RWPE1 (cell line): ENCODE measurements at regions not wholly inside any gene's neighbourhood (a gene's known extent, or its start where the extent isn't known, plus 50 kb on each side); places are given as distances from the start of the nearest gene placed in this dataset.

ENCODE experiments used
- CTCF ChIA-PET: fragments of 350-600 bp; sonication (Branson Sonifier 250); formaldehyde crosslinking; extraction: SDS; loops from one replicate; lab custom pipeline; 2021; lab: Yijun Ruan, JAX
- POLR2A ChIA-PET: fragments of 400-600 bp; formaldehyde crosslinking; extraction: SDS; loops from one replicate; lab custom pipeline; 2020; ENCODE audit warnings: antibody characterized with exemption; ENCODE audit not compliant: low non-redundant PET; lab: Yijun Ruan, JAX
- DNase-seq: peaks from one replicate; pipeline ENCODE4 v3.0.0; 2012; ENCODE audit warnings: low spot score
- H3K27ac ChIP-seq: fragments of 450-650 bp; 2 replicates; pipeline ENCODE4 v1.5.1; 2017
- CTCF ChIP-seq: fragments of 450-650 bp; conservative IDR thresholded peaks from 2 replicates; pipeline ENCODE4 v1.5.1; 2017; ENCODE audit warnings: low read depth, mild to moderate bottlenecking

GRCh38 chr3:8201886-8202285 is 299.7 kb upstream of the LMCD1 start:
- POLR2A ChIA-PET, result no interaction called here
- TF ChIP-seq CTCF, result no peak
- CTCF ChIA-PET, result no interaction called here
- H3K27ac ChIP-seq, result no peak overlapping the region
- DNase-seq, result no peak

GRCh38 chr3:8204331-8204730 is 297.3 kb upstream of the LMCD1 start:
- DNase-seq, result no peak
- ChIA-PET CTCF (no interaction called here), POLR2A (no interaction called here)
- H3K27ac ChIP-seq, result no peak overlapping the region
- no peak for TF ChIP-seq CTCF

GRCh38 chr3:8204853-8205650 is 296.6 kb upstream of the LMCD1 start:
- ChIA-PET CTCF (no interaction called here), POLR2A (no interaction called here)
- H3K27ac ChIP-seq, result no peak overlapping the region
- no peak for TF ChIP-seq CTCF
- DNase-seq, result peak; percentile 3

- no peak overlapping the region for H3K27ac ChIP-seq
- CTCF ChIA-PET, result no interaction called here
- POLR2A ChIA-PET, result no interaction called here
- no peak for TF ChIP-seq CTCF
- DNase-seq, result no peak
Observed at GRCh38 chr3:8205881-8206280, 295.7 kb upstream of the LMCD1 start.

GRCh38 chr3:8206971-8207617 is 294.5 kb upstream of the LMCD1 start:
- H3K27ac ChIP-seq, result no peak overlapping the region
- ChIA-PET POLR2A (no interaction called here), CTCF (no interaction called here)
- TF ChIP-seq CTCF, result no peak
- DNase-seq, result no peak

GRCh38 chr3:8210882-8211341 is 290.7 kb upstream of the LMCD1 start:
- no peak for TF ChIP-seq CTCF

More at GRCh38 chr3:8210882-8211341, 290.7 kb upstream of the LMCD1 start:
- ChIA-PET CTCF (no interaction called here), POLR2A (no interaction called here)
- H3K27ac ChIP-seq, result no peak overlapping the region
- no peak for DNase-seq
